ENCODE measurements at regions not wholly inside any gene's neighbourhood (a gene's known extent, or its start where the extent isn't known, plus 50 kb on each side); places are given as distances from the start of the nearest gene placed in this dataset.

- TF ChIP-seq CTCF (IDR thresholded peaks at IDR 0.05; ENCODE audit: low read depth, low read length) (no peak), EZH2phosphoT487 (IDR thresholded peaks at IDR 0.05; ENCODE audit: low read depth) (no peak)
Observed at GRCh38 chr1:93764366-93764750, 82.7 kb upstream of the BCAR3 start.
